DND-41 (cell line): ENCODE measurements at regions not wholly inside any gene's neighbourhood (a gene's known extent, or its start where the extent isn't known, plus 50 kb on each side); places are given as distances from the start of the nearest gene placed in this dataset.

Source experiments
- CTCF ChIP-seq: IDR thresholded peaks from 2 replicates; pipeline ENCODE4 v1.5.1; 2012; ENCODE audit warnings: borderline replicate concordance, low read length, moderate library complexity, mild to moderate bottlenecking; ENCODE audit not compliant: poor library complexity, severe bottlenecking; ENCODE audit errors: extremely low read depth
- EZH2 ChIP-seq: IDR thresholded peaks from 3 replicates; pipeline ENCODE4 v1.6.1; 2012; ENCODE audit warnings: borderline replicate concordance, low read depth, mild to moderate bottlenecking, moderate library complexity, low read length, inconsistent platforms; ENCODE audit not compliant: severe bottlenecking

GRCh38 chr13:81080911-81081454, 740.1 kb upstream of the SPRY2 start:
- TF ChIP-seq CTCF, result no peak
- no peak for TF ChIP-seq EZH2
